K562 (cell line): ENCODE measurements at regions not wholly inside any gene's neighbourhood (a gene's known extent, or its start where the extent isn't known, plus 50 kb on each side); places are given as distances from the start of the nearest gene placed in this dataset.

ENCODE experiments used
- ATAC-seq: fragments of 200-7000 bp; cut with Tn5 transposase; 3 replicates; pipeline ENCODE4 v1.9.1; 2020; ENCODE audit warnings: moderate library complexity
- BruUV-seq: library from RNA; stranded (reverse); fragments of 400-500 nt; replicated peaks from 2 replicates; lab custom pipeline; 2021; lab: Mats Ljungman, UMichigan
- CTCF ChIA-PET: fragments of 300-600 bp; formaldehyde crosslinking; extraction: SDS; loops from one replicate; lab custom pipeline; 2021; ENCODE audit warnings: low intra/inter-chr PET ratio; lab: Yijun Ruan, JAX
- POLR2A ChIA-PET: fragments of 300-600, 350-650 bp; sonication (Branson Sonifier 250); formaldehyde crosslinking; extraction: SDS; loops from one replicate; lab custom pipeline; 2021; ENCODE audit warnings: antibody characterized with exemption, inconsistent platforms; lab: Yijun Ruan, JAX
- DNase-seq, 4 experiments: peaks; one replicate each; pipeline versions ENCODE4 v3.0.0 to v3.0.0-alpha.2; 2011 to 2018; ENCODE audit warnings: low spot score in 3 of 4, mixed read lengths in 3 of 4; ENCODE audit errors: extremely low read depth in 1 of 4
- FAIRE-seq: peaks from 2 replicates; lab custom pipeline; 2011; peaks lifted over from hg19 to GRCh38; lab: Jason Lieb, UNC
- H2AFZ ChIP-seq: 2 replicates; pipeline ENCODE4 v1.6.0; 2011; ENCODE audit warnings: low read depth, low read length, control low read depth, inconsistent platforms
- H3K27ac ChIP-seq: fragments of 200-600 bp; 3 replicates; pipeline ENCODE4 v1.8.0; 2011; ENCODE audit warnings: low read depth, mild to moderate bottlenecking, control low read depth, inconsistent platforms, low read length, moderate library complexity, mixed read lengths; ENCODE audit errors: extremely low read depth
- H3K27me3 ChIP-seq, 2 experiments: fragments of 300-600 bp in 1 of 2; 2 replicates in 1 of 2; 3 replicates in 1 of 2; pipeline versions ENCODE4 v1.6.0 to v1.8.0; 2011; ENCODE audit warnings: inconsistent platforms in 2 of 2, low read length in 2 of 2, mild to moderate bottlenecking in 1 of 2, mixed read lengths in 1 of 2, moderate library complexity in 1 of 2; ENCODE audit not compliant: control insufficient read depth in 2 of 2, insufficient read depth in 2 of 2
- H3K36me3 ChIP-seq: fragments of 300-600 bp; 3 replicates; pipeline ENCODE4 v1.8.0; 2011; ENCODE audit warnings: mild to moderate bottlenecking, low read length, inconsistent platforms; ENCODE audit not compliant: control insufficient read depth, insufficient read depth
- H3K4me1 ChIP-seq, 2 experiments: fragments of 200-600 bp in 1 of 2; replicated peaks in 1 of 2; 2 replicates in 1 of 2; 3 replicates in 1 of 2; pipeline versions ENCODE4 v1.5.1 to v1.8.0; 2011; ENCODE audit warnings: inconsistent platforms in 2 of 2, low read length in 2 of 2, mild to moderate bottlenecking in 1 of 2, mixed read lengths in 1 of 2, moderate library complexity in 1 of 2; ENCODE audit not compliant: control insufficient read depth in 2 of 2, insufficient read depth in 2 of 2
- H3K4me2 ChIP-seq: 2 replicates; pipeline ENCODE4 v1.6.1; 2011; ENCODE audit warnings: low read length, control low read depth, inconsistent platforms, mixed read lengths; ENCODE audit not compliant: insufficient read depth
- H3K4me3 ChIP-seq: fragments of 200-600 bp; sonication (generic), shearing (Covaris generic); 2 replicates; pipeline ENCODE4 v1.5.1; 2016; ENCODE audit warnings: control low read depth, inconsistent platforms
- H3K79me2 ChIP-seq: fragments of 200-600 bp; 3 replicates; pipeline ENCODE4 v1.8.0; 2011; ENCODE audit warnings: low read length, inconsistent platforms; ENCODE audit not compliant: control insufficient read depth, insufficient read depth
- H3K9ac ChIP-seq, 2 experiments: 2 replicates each; pipeline versions ENCODE4 v1.6.0 to v1.6.1; 2011; ENCODE audit warnings: low read depth in 2 of 2, low read length in 2 of 2, control low read depth in 1 of 2, inconsistent platforms in 1 of 2, mild to moderate bottlenecking in 1 of 2, mixed read lengths in 1 of 2; ENCODE audit not compliant: insufficient read depth in 1 of 2
- H3K9me1 ChIP-seq: one replicate; pipeline ENCODE4 v1.6.0; 2011; ENCODE audit warnings: inconsistent platforms, mild to moderate bottlenecking, low read length, moderate library complexity; ENCODE audit not compliant: control insufficient read depth, insufficient read depth
- H3K9me3 ChIP-seq: replicated peaks from 2 replicates; pipeline ENCODE4 v1.5.1; 2011; ENCODE audit warnings: low read depth, low read length, inconsistent platforms; ENCODE audit not compliant: control insufficient read depth, insufficient read depth
- H4K20me1 ChIP-seq: replicated peaks from 2 replicates; pipeline ENCODE4 v1.6.1; 2011; ENCODE audit warnings: low read length, inconsistent platforms, mixed read lengths; ENCODE audit not compliant: control insufficient read depth, insufficient read depth
- BCLAF1 ChIP-seq, 2 experiments: fragments of 450-650 bp in 1 of 2; IDR thresholded peaks; 2 replicates each; pipeline ENCODE4 v1.6.1; 2011 to 2017; ENCODE audit warnings: low read depth in 2 of 2, antibody characterized with exemption in 1 of 2, borderline replicate concordance in 1 of 2, low read length in 1 of 2, mild to moderate bottlenecking in 1 of 2, mixed read lengths in 1 of 2; ENCODE audit not compliant: control insufficient read depth in 1 of 2
- PRMT5 ChIP-seq: sonication (generic); formaldehyde crosslinking; IDR thresholded peaks from 2 replicates; pipeline ENCODE4 v1.5.0; 2020; ENCODE audit warnings: missing genetic modification reagents
- RBM17 ChIP-seq: fragments of 200-400 bp; formaldehyde crosslinking; IDR thresholded peaks from 2 replicates; pipeline ENCODE4 v1.6.1; 2017; ENCODE audit warnings: low read depth, mild to moderate bottlenecking, low read length, borderline replicate concordance
- SRF ChIP-seq, 2 experiments: fragments of 250-450, 450-650 bp in 1 of 2; sonication (Bioruptor Pico) in 1 of 2; sonication (generic) in 1 of 2; formaldehyde crosslinking; IDR thresholded peaks; 2 replicates each; pipeline versions ENCODE4 v1.5.0 to v1.5.1; 2020 to 2022; ENCODE audit warnings: mild to moderate bottlenecking in 1 of 2, missing genetic modification reagents in 1 of 2
- ZNF165 ChIP-seq: fragments of 250-450 bp; sonication (Bioruptor Pico); IDR thresholded peaks from 2 replicates; pipeline ENCODE4 v1.4.0; 2020; ENCODE audit warnings: borderline replicate concordance
- ZNF830 ChIP-seq: fragments of 250-450 bp; sonication (Bioruptor Pico); IDR thresholded peaks from 2 replicates; pipeline ENCODE4 v1.5.0; 2021; ENCODE audit warnings: mild to moderate bottlenecking
- WGBS: fragments of 100-300 bp; shearing (Covaris generic); methylation state at CpG from one replicate; pipeline ENCODE4 v1.1.6; 2016; ENCODE audit warnings: low coverage, mixed read lengths; ENCODE audit not compliant: insufficient coverage; ENCODE audit errors: missing lambda C conversion rate; 5-methylcytosine and 5-hydroxymethylcytosine counted together
- in situ Hi-C: fragments of 300-500 bp; cut with MboI; formaldehyde crosslinking; loops from 4 replicates; pipeline ENCODE4 v1.15.0; 2018; ENCODE audit warnings: inconsistent platforms, mixed read lengths
- intact Hi-C: fragments of 100-400 bp; cut with micrococcal nuclease; formaldehyde crosslinking; loops from 2 replicates; pipeline ENCODE4 v1.14.2; 2022

GRCh38 chr22:26906464-26906863 is 249.1 kb downstream of the MIAT start (continued):
- no peak for TF ChIP-seq ZNF165 (CRISPR knock-in tag)
- no peak for TF ChIP-seq PRMT5
- TF ChIP-seq RBM17 = no peak

GRCh38 chr22:26907366-26907765 is 250.0 kb downstream of the MIAT start:
- no TSS peak for BruUV-seq
- no peaks in the 10 kb centered on the region for H3K9me3 ChIP-seq
- H3K27ac ChIP-seq = no peak overlapping the region
- H3K79me2 ChIP-seq = no peaks in the 10 kb centered on the region
- intact Hi-C loops = no loop called here
- in situ Hi-C loops = no loop called here
- no peaks in the 10 kb centered on the region for H3K36me3 ChIP-seq
- POLR2A ChIA-PET = no interaction called here
- peaks cover 2 to 15% of the 10 kb centered on the region in 2 experiments; a peak in 2 of 5 replicates for H3K27me3 ChIP-seq
- DNase-seq (no peak), FAIRE-seq (no peak), ATAC-seq (no peak)
- TF ChIP-seq BCLAF1 (IDR thresholded peaks at IDR 0.05; ENCODE audit: borderline replicate concordance in 1 of 2, control insufficient read depth in 1 of 2, low read depth in 2 of 2, low read length in 1 of 2) = no peak
- no peak for TF ChIP-seq SRF (CRISPR knock-in tag; IDR thresholded peaks at IDR 0.05)
- TF ChIP-seq ZNF830 (CRISPR knock-in tag) = no peak
- no peak overlapping the region for H3K4me2 ChIP-seq
- no peak overlapping the region for H2AFZ ChIP-seq
- H4K20me1 ChIP-seq = 0 out of 2 replicates have a peak, but pooled peaks cover 3% of the 10 kb centered on the region
- H3K4me3 ChIP-seq = no peak overlapping the region
- WGBS = 0% methylated on average over 2 of the region's 2 CpGs
- no peaks in the 10 kb centered on the region for H3K4me1 ChIP-seq
- no peak overlapping the region for H3K9ac ChIP-seq
- no peaks in the 10 kb centered on the region for H3K9me1 ChIP-seq
- CTCF ChIA-PET = no interaction called here
